Ovary (tissue), 1 donor: ENCODE measurements at regions not wholly inside any gene's neighbourhood (a gene's known extent, or its start where the extent isn't known, plus 50 kb on each side); places are given as distances from the start of the nearest gene placed in this dataset.

Experiments used
- EP300 ChIP-seq: sonication (generic); formaldehyde crosslinking; IDR thresholded peaks from one replicate; pipeline ENCODE4 v1.6.1; 2017; ENCODE audit warnings: antibody characterized with exemption
- POLR2A ChIP-seq: fragments of 450-650 bp; IDR thresholded peaks from one replicate; pipeline ENCODE4 v1.6.1; 2017; ENCODE audit warnings: antibody characterized with exemption, mild to moderate bottlenecking, moderate library complexity

GRCh38 chr3:84039099-84039498 is 919.7 kb upstream of the CADM2 start:
- no peak for TF ChIP-seq EP300
- no peak for TF ChIP-seq POLR2A
